IMR-90 (cell line): ENCODE measurements at regions not wholly inside any gene's neighbourhood (a gene's known extent, or its start where the extent isn't known, plus 50 kb on each side); places are given as distances from the start of the nearest gene placed in this dataset.

Source experiments
- ATAC-seq: fragments of 200-7000 bp; cut with Tn5 transposase; 2 replicates; pipeline ENCODE4 v1.9.1; 2020; ENCODE audit warnings: low read depth, mild to moderate bottlenecking, moderate library complexity
- BruUV-seq: library from RNA; stranded (reverse); fragments of 400-500 nt; replicated peaks from 2 replicates; lab custom pipeline; 2021; lab: Mats Ljungman, UMichigan
- CTCF ChIA-PET: fragments of 300-600 bp; formaldehyde crosslinking; extraction: SDS; loops from one replicate; lab custom pipeline; 2021; ENCODE audit warnings: antibody characterized with exemption; lab: Yijun Ruan, JAX
- POLR2A ChIA-PET: fragments of 300-600 bp; sonication (Branson Sonifier 250); formaldehyde crosslinking; loops from one replicate; lab custom pipeline; 2022; ENCODE audit warnings: antibody characterized with exemption; ENCODE audit not compliant: unreplicated experiment; lab: Charles Lee
- DNase-seq: peaks from one replicate; pipeline ENCODE4 v3.0.0; 2013
- H2AFZ ChIP-seq: replicated peaks from 2 replicates; pipeline ENCODE3; 2013; ENCODE audit warnings: low read length, mild to moderate bottlenecking; ENCODE audit not compliant: poor library complexity
- H2AK5ac ChIP-seq: 2 replicates; pipeline ENCODE4 v1.6.1; 2013; ENCODE audit warnings: low read depth, low read length, inconsistent platforms
- H2AK9ac ChIP-seq: replicated peaks from 2 replicates; pipeline ENCODE3; 2013; ENCODE audit warnings: mild to moderate bottlenecking, low read depth, low read length, moderate library complexity; ENCODE audit not compliant: poor library complexity
- H2BK120ac ChIP-seq: 2 replicates; pipeline ENCODE4 v1.6.1; 2013; ENCODE audit warnings: low read depth, low read length, inconsistent platforms
- H2BK15ac ChIP-seq: 3 replicates; pipeline ENCODE4 v1.6.1; 2013; ENCODE audit warnings: low read depth, low read length, inconsistent platforms
- H2BK20ac ChIP-seq: 2 replicates; pipeline ENCODE4 v1.6.1; 2013; ENCODE audit warnings: low read depth, mild to moderate bottlenecking, inconsistent platforms, low read length, moderate library complexity
- H2BK5ac ChIP-seq: 2 replicates; pipeline ENCODE4 v1.6.1; 2013; ENCODE audit warnings: mild to moderate bottlenecking, low read depth, low read length, inconsistent platforms; ENCODE audit not compliant: poor library complexity, severe bottlenecking
- H3K14ac ChIP-seq: replicated peaks from 2 replicates; pipeline ENCODE4 v1.6.1; 2013; ENCODE audit warnings: low read depth, low read length, inconsistent platforms
- H3K18ac ChIP-seq: 2 replicates; pipeline ENCODE4 v1.6.1; 2013; ENCODE audit warnings: low read depth, low read length, control low read depth
- H3K23ac ChIP-seq: 2 replicates; pipeline ENCODE4 v1.6.1; 2013; ENCODE audit warnings: low read depth, low read length, inconsistent platforms
- H3K27ac ChIP-seq: 2 replicates; pipeline ENCODE4 v1.5.1; 2013; ENCODE audit warnings: mild to moderate bottlenecking, control low read depth, low read length; ENCODE audit not compliant: insufficient read depth
- H3K27me3 ChIP-seq: 2 replicates; pipeline ENCODE4 v1.6.1; 2013; ENCODE audit warnings: low read length; ENCODE audit not compliant: control insufficient read depth, insufficient read depth
- H3K36me3 ChIP-seq: 2 replicates; pipeline ENCODE4 v1.6.1; 2013; ENCODE audit warnings: low read length, mixed read lengths; ENCODE audit not compliant: control insufficient read depth, insufficient read depth
- H3K4ac ChIP-seq: 2 replicates; pipeline ENCODE4 v1.6.1; 2013; ENCODE audit warnings: low read depth, low read length, inconsistent platforms
- H3K4me1 ChIP-seq: 2 replicates; pipeline ENCODE4 v1.6.1; 2013; ENCODE audit warnings: low read length, mixed read lengths; ENCODE audit not compliant: control insufficient read depth, insufficient read depth
- H3K4me2 ChIP-seq: 2 replicates; pipeline ENCODE4 v1.6.1; 2013; ENCODE audit warnings: low read depth, mild to moderate bottlenecking, control low read depth, low read length, moderate library complexity
- H3K4me3 ChIP-seq: 2 replicates; pipeline ENCODE4 v1.5.1; 2013; ENCODE audit warnings: low read depth, mild to moderate bottlenecking, control low read depth, low read length, moderate library complexity; ENCODE audit not compliant: insufficient read depth
- H3K56ac ChIP-seq: 2 replicates; pipeline ENCODE4 v1.6.1; 2013; ENCODE audit warnings: low read length, inconsistent platforms; ENCODE audit not compliant: insufficient read depth; ENCODE audit errors: extremely low read depth
- H3K79me1 ChIP-seq, 2 experiments: 2 replicates each; pipeline ENCODE4 v1.6.1; 2013; ENCODE audit warnings: low read length in 2 of 2, inconsistent platforms in 1 of 2, low read depth in 1 of 2
- H3K9ac ChIP-seq: 2 replicates; pipeline ENCODE4 v1.6.1; 2013; ENCODE audit warnings: low read depth, low read length, control low read depth
- H3K9me1 ChIP-seq: 2 replicates; pipeline ENCODE4 v1.6.1; 2013; ENCODE audit warnings: low read length, inconsistent platforms; ENCODE audit not compliant: insufficient read depth
- H3K9me3 ChIP-seq: 2 replicates; pipeline ENCODE4 v1.6.1; 2013; ENCODE audit warnings: low read length; ENCODE audit not compliant: control insufficient read depth, insufficient read depth
- H4K20me1 ChIP-seq: 2 replicates; pipeline ENCODE4 v1.6.1; 2013; ENCODE audit warnings: low read length, inconsistent platforms; ENCODE audit not compliant: insufficient read depth
- H4K5ac ChIP-seq: 2 replicates; pipeline ENCODE4 v1.6.1; 2013; ENCODE audit warnings: mild to moderate bottlenecking, low read depth, low read length, control low read depth
- H4K8ac ChIP-seq, 2 experiments: 2 replicates each; pipeline ENCODE4 v1.6.1; 2013; ENCODE audit warnings: low read depth in 2 of 2, low read length in 2 of 2, control low read depth in 1 of 2, inconsistent platforms in 1 of 2
- H4K91ac ChIP-seq: 2 replicates; pipeline ENCODE4 v1.6.1; 2013; ENCODE audit warnings: low read depth, low read length, inconsistent platforms; ENCODE audit not compliant: insufficient read depth
- CHD1 ChIP-seq: IDR thresholded peaks from 2 replicates; pipeline ENCODE4 v1.6.1; 2012; ENCODE audit warnings: low read depth, low read length, improper control_type of control experiment
- MAFK ChIP-seq: IDR thresholded peaks from 2 replicates; pipeline ENCODE4 v1.6.1; 2012; ENCODE audit warnings: low read depth, low read length, improper control_type of control experiment
- POLR2A ChIP-seq: IDR thresholded peaks from 2 replicates; pipeline ENCODE4 v1.6.1; 2012; ENCODE audit warnings: mild to moderate bottlenecking, low read depth, low read length
- RCOR1 ChIP-seq: IDR thresholded peaks from 2 replicates; pipeline ENCODE4 v1.6.1; 2012; ENCODE audit warnings: mild to moderate bottlenecking, low read length, improper control_type of control experiment; ENCODE audit not compliant: insufficient replicate concordance
- WGBS, 2 experiments: methylation state at CpG; one replicate each; pipeline versions ENCODE4 v1.1.5 to v1.1.7; 2013; ENCODE audit warnings: missing lambda C conversion rate in 2 of 2; ENCODE audit not compliant: insufficient read length in 1 of 2; ENCODE audit errors: extremely low coverage in 2 of 2; 5-methylcytosine and 5-hydroxymethylcytosine counted together
- dilution Hi-C: fragments of 300-500 bp; cut with HindIII; formaldehyde crosslinking; loops from one replicate; pipeline ENCODE4 v1.14.3; 2018; ENCODE audit warnings: low sequenced_read_pairs; ENCODE audit not compliant: unreplicated experiment
- in situ Hi-C: fragments of 300-500 bp; cut with MboI; formaldehyde crosslinking; loops from 3 replicates; pipeline ENCODE4 v1.14.3; 2019; ENCODE audit warnings: low sequenced_read_pairs, inconsistent platforms, mixed read lengths
- intact Hi-C: fragments of 100-400 bp; cut with micrococcal nuclease; formaldehyde crosslinking; loops from 2 replicates; pipeline ENCODE4 v1.10.0; 2022

GRCh38 chr2:175446201-175446600 is 264.7 kb upstream of the ATP5MC3 start:
- Histone ChIP-seq H3K27me3 (peaks cover 2% of the 10 kb centered on the region; the same call in 1 of the 2 replicates), H2BK15ac (no peak overlapping the region), H3K4ac (no peak overlapping the region), H4K91ac (no peak overlapping the region), H3K4me2 (no peak overlapping the region), H2AK5ac (no peak overlapping the region), H3K14ac (no peak overlapping the region), H4K20me1 (no peaks in the 10 kb centered on the region), H2BK5ac (no peak overlapping the region), H3K4me1 (no peaks in the 10 kb centered on the region), H2BK120ac (no peak overlapping the region), H2BK20ac (no peak overlapping the region), H2AK9ac (no peak overlapping the region), H3K9me1 (no peaks in the 10 kb centered on the region; the same call in 1 of the 2 replicates), H3K9me3 (no peaks in the 10 kb centered on the region), H3K23ac (no peak overlapping the region), H3K27ac (no peak overlapping the region), H3K36me3 (no peaks in the 10 kb centered on the region), H3K79me1 (no peaks in the 10 kb centered on the region), H4K5ac (no peak overlapping the region), H3K9ac (no peak overlapping the region), H3K56ac (no peak overlapping the region), H2AFZ (no peak overlapping the region), H3K4me3 (no peak overlapping the region), H4K8ac (no peak overlapping the region), H3K18ac (no peak overlapping the region)
- DNase-seq (no peak), ATAC-seq (no peak)
- no TSS peak for BruUV-seq
- TF ChIP-seq POLR2A: no peak
- TF ChIP-seq CHD1: no peak
- no peak for TF ChIP-seq RCOR1
- TF ChIP-seq MAFK: peak; percentile 98
- dilution Hi-C loops: no loop called here
- ChIA-PET CTCF (no interaction called here), POLR2A (no interaction called here)
- in situ Hi-C loops: no loop called here
- intact Hi-C loops: no loop called here
- WGBS, 2 experiments: no CpG with 5 or more reads among the region's 4 CpGs
